K562 (cell line): ENCODE measurements at regions not wholly inside any gene's neighbourhood (a gene's known extent, or its start where the extent isn't known, plus 50 kb on each side); places are given as distances from the start of the nearest gene placed in this dataset.

Experiments
- ARID2 ChIP-seq: fragments of 450-650 bp; IDR thresholded peaks from 2 replicates; pipeline ENCODE4 v1.6.1; 2017; ENCODE audit warnings: antibody characterized with exemption, mild to moderate bottlenecking
- CSDE1 ChIP-seq, 2 experiments: fragments of 450-650 bp; IDR thresholded peaks; 2 replicates each; pipeline ENCODE4 v1.6.1; 2016; ENCODE audit warnings: mild to moderate bottlenecking in 1 of 2
- FOSL1 ChIP-seq: fragments of 200-800 bp; sonication (Bioruptor generic); conservative IDR thresholded peaks from 2 replicates; pipeline ENCODE4 v1.6.1; 2016; ENCODE audit warnings: missing genetic modification characterization, missing compliant biosample characterization
- FUS ChIP-seq: fragments of 200-400 bp; formaldehyde crosslinking; optimal IDR thresholded peaks from 2 replicates; pipeline ENCODE3; 2017; ENCODE audit warnings: low read depth, low read length
- GATAD2B ChIP-seq: fragments of 450-650 bp; IDR thresholded peaks from 2 replicates; pipeline ENCODE4 v1.6.1; 2017; ENCODE audit warnings: mild to moderate bottlenecking, borderline replicate concordance
- HDAC8 ChIP-seq: fragments of 450-650 bp; IDR thresholded peaks from 2 replicates; pipeline ENCODE4 v1.6.1; 2016; ENCODE audit warnings: mild to moderate bottlenecking, missing genetic modification characterization, moderate library complexity, missing compliant biosample characterization
- HNRNPUL1 ChIP-seq: fragments of 200-400 bp; formaldehyde crosslinking; IDR thresholded peaks from 2 replicates; pipeline ENCODE4 v1.6.1; 2017; ENCODE audit warnings: low read length
- KDM2B ChIP-seq: fragments of 250-450 bp; sonication (Bioruptor Pico); IDR thresholded peaks from 2 replicates; pipeline ENCODE4 v1.8.0; 2021; ENCODE audit warnings: mild to moderate bottlenecking, moderate library complexity
- MEF2D ChIP-seq: conservative IDR thresholded peaks from 2 replicates; pipeline ENCODE4 v1.6.1; 2016; ENCODE audit warnings: low read depth, missing genetic modification characterization, missing compliant biosample characterization
- PML ChIP-seq: IDR thresholded peaks from 2 replicates; pipeline ENCODE4 v1.6.1; 2012; ENCODE audit warnings: low read length, inconsistent platforms
- PPARD ChIP-seq: fragments of 250-450 bp; sonication (Bioruptor Pico); IDR thresholded peaks from 2 replicates; pipeline ENCODE4 v1.8.0; 2022; ENCODE audit warnings: inconsistent platforms, mild to moderate bottlenecking, moderate library complexity
- RBM34 ChIP-seq: fragments of 200-400 bp; formaldehyde crosslinking; IDR thresholded peaks from 2 replicates; pipeline ENCODE4 v1.6.1; 2018; ENCODE audit warnings: low read length, borderline replicate concordance; ENCODE audit not compliant: insufficient read depth
- SPI1 ChIP-seq: IDR thresholded peaks from 2 replicates; pipeline ENCODE4 v1.6.1; 2011; ENCODE audit warnings: low read depth, low read length, control low read depth, borderline replicate concordance
- TAF1 ChIP-seq: IDR thresholded peaks from 2 replicates; pipeline ENCODE4 v1.6.1; 2011; ENCODE audit warnings: mild to moderate bottlenecking, low read length, moderate library complexity; ENCODE audit not compliant: insufficient read depth, control insufficient read depth, severe bottlenecking; ENCODE audit errors: extremely low read depth
- TCF7 ChIP-seq: sonication (generic); IDR thresholded peaks from 2 replicates; pipeline ENCODE4 v1.6.1; 2016; ENCODE audit warnings: antibody characterized with exemption, borderline replicate concordance
- WHSC1 ChIP-seq: IDR thresholded peaks from one replicate; pipeline ENCODE4 v1.6.1; 2012; ENCODE audit warnings: low read length, control low read depth, inconsistent platforms
- ZNF253 ChIP-seq: fragments of 250-450 bp; sonication (Bioruptor Pico); conservative IDR thresholded peaks from 2 replicates; pipeline ENCODE4 v1.6.1; 2021; ENCODE audit warnings: mild to moderate bottlenecking
- TF ChIP-seq, protein P1 (sequence below), 2 experiments: fragments of 450-650 bp; IDR thresholded peaks; 2 replicates each; pipeline ENCODE4 v1.6.1; 2018; ENCODE audit warnings: mild to moderate bottlenecking in 2 of 2, low read depth in 1 of 2; ENCODE audit not compliant: partially characterized antibody in 2 of 2
- TF ChIP-seq, protein P2 (sequence below): fragments of 250-450 bp; sonication (Bioruptor Pico); IDR thresholded peaks from 2 replicates; pipeline ENCODE4 v1.4.0; 2020
- TF ChIP-seq, protein P3 (sequence below), 2 experiments: IDR thresholded peaks; 2 replicates each; pipeline ENCODE4 v1.6.1; 2012; ENCODE audit warnings: improper control_type of control experiment in 2 of 2, low read depth in 2 of 2, low read length in 2 of 2, borderline replicate concordance in 1 of 2

DNA sequence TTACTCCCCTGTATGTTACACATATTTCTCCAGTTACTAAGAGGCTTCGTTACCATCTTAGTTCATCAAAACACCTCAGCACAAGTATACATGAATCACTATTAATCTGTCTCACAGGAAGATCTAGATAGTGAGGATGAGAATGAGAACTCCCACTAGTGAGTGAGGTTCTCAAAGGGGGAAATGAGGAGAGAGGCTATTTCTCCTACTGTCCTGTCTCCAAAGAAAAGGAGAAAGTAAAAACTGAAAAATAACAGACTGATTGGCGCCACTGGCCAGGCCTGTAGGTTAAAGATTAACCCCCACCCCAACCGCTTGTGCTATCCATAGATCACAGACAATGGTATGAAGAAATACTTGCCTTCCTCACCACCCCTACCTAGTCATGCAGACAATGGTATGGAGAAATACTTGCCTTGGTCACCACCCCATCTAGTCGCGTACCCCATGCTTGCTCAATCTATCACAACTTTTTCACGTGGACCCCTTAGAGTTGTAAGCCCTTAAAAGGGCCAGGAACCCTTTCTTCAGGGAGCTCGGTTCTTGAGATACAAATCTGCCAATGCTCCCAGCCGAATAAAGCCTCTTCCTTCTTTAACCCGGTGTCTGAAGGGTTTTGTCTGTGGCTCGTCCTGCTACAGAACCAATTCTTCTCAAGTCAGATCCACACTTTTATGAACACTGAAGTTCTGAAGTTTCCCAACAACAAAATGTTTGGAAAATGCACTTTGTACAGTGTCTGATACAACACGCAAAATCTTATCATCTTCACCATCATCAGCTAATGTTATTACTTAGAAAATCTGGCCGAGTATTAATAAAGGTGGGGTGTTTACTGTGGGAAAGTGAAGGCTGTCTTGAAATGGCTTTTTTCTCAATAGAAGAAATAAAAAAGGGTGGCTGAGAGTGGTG lies 598.1 kb downstream of the UQCRFS1 start (continued):
- peak; percentile 76; the same call in 1 of the 2 replicates for TF ChIP-seq ZNF253
- TF ChIP-seq RBM34: no peak
- TF ChIP-seq HDAC8 (tag): no peak
- 0 out of 2 replicates have a peak, but pooled peaks have one; percentile 21 for TF ChIP-seq GATAD2B
- no peak for TF ChIP-seq KDM2B (CRISPR knock-in tag)
- TF ChIP-seq TCF7: no peak
- TF ChIP-seq, protein P1, sequence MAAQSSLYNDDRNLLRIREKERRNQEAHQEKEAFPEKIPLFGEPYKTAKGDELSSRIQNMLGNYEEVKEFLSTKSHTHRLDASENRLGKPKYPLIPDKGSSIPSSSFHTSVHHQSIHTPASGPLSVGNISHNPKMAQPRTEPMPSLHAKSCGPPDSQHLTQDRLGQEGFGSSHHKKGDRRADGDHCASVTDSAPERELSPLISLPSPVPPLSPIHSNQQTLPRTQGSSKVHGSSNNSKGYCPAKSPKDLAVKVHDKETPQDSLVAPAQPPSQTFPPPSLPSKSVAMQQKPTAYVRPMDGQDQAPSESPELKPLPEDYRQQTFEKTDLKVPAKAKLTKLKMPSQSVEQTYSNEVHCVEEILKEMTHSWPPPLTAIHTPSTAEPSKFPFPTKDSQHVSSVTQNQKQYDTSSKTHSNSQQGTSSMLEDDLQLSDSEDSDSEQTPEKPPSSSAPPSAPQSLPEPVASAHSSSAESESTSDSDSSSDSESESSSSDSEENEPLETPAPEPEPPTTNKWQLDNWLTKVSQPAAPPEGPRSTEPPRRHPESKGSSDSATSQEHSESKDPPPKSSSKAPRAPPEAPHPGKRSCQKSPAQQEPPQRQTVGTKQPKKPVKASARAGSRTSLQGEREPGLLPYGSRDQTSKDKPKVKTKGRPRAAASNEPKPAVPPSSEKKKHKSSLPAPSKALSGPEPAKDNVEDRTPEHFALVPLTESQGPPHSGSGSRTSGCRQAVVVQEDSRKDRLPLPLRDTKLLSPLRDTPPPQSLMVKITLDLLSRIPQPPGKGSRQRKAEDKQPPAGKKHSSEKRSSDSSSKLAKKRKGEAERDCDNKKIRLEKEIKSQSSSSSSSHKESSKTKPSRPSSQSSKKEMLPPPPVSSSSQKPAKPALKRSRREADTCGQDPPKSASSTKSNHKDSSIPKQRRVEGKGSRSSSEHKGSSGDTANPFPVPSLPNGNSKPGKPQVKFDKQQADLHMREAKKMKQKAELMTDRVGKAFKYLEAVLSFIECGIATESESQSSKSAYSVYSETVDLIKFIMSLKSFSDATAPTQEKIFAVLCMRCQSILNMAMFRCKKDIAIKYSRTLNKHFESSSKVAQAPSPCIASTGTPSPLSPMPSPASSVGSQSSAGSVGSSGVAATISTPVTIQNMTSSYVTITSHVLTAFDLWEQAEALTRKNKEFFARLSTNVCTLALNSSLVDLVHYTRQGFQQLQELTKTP (IDR thresholded peaks at IDR 0.05; ENCODE audit: low read depth in 1 of 2, partially characterized antibody in 2 of 2): peak; percentile 78 to 89
- no peak for TF ChIP-seq FUS
- TF ChIP-seq, protein P2, sequence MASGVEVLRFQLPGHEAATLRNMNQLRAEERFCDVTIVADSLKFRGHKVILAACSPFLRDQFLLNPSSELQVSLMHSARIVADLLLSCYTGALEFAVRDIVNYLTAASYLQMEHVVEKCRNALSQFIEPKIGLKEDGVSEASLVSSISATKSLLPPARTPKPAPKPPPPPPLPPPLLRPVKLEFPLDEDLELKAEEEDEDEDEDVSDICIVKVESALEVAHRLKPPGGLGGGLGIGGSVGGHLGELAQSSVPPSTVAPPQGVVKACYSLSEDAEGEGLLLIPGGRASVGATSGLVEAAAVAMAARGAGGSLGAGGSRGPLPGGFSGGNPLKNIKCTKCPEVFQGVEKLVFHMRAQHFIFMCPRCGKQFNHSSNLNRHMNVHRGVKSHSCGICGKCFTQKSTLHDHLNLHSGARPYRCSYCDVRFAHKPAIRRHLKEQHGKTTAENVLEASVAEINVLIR (CRISPR knock-in tag): 0 out of 2 replicates have a peak, but pooled peaks have one; percentile 7
- TF ChIP-seq WHSC1: no peak
- TF ChIP-seq PML: peak; percentile 37; the same call in 1 of the 2 replicates
- TF ChIP-seq, protein P3, sequence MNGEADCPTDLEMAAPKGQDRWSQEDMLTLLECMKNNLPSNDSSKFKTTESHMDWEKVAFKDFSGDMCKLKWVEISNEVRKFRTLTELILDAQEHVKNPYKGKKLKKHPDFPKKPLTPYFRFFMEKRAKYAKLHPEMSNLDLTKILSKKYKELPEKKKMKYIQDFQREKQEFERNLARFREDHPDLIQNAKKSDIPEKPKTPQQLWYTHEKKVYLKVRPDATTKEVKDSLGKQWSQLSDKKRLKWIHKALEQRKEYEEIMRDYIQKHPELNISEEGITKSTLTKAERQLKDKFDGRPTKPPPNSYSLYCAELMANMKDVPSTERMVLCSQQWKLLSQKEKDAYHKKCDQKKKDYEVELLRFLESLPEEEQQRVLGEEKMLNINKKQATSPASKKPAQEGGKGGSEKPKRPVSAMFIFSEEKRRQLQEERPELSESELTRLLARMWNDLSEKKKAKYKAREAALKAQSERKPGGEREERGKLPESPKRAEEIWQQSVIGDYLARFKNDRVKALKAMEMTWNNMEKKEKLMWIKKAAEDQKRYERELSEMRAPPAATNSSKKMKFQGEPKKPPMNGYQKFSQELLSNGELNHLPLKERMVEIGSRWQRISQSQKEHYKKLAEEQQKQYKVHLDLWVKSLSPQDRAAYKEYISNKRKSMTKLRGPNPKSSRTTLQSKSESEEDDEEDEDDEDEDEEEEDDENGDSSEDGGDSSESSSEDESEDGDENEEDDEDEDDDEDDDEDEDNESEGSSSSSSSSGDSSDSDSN (IDR thresholded peaks at IDR 0.05; ENCODE audit: borderline replicate concordance in 1 of 2, low read depth in 2 of 2, low read length in 2 of 2): no peak
- 0 out of 2 replicates have a peak, but pooled peaks have one; percentile 42 for TF ChIP-seq MEF2D
- no peak for TF ChIP-seq TAF1
- TF ChIP-seq CSDE1 (IDR thresholded peaks at IDR 0.05): no peak
- no peak for TF ChIP-seq SPI1
- peak; percentile 63 for TF ChIP-seq FOSL1 (tag)
- TF ChIP-seq ARID2: no peak
- TF ChIP-seq HNRNPUL1: no peak
- no peak for TF ChIP-seq PPARD (CRISPR knock-in tag)
